Progenitor cell of endocrine pancreas (in vitro differentiated cells): ENCODE measurements at regions not wholly inside any gene's neighbourhood (a gene's known extent, or its start where the extent isn't known, plus 50 kb on each side); places are given as distances from the start of the nearest gene placed in this dataset.

Experiments
- DNase-seq: peaks from one replicate; pipeline ENCODE4 v3.0.0; 2021; ENCODE audit warnings: low spot score; ENCODE audit not compliant: unreplicated experiment
- H3K27ac Mint-ChIP-seq: 2 replicates; pipeline ENCODE4 v1.8.0; 2021; ENCODE audit warnings: mild to moderate bottlenecking, moderate library complexity, mixed read lengths
- H3K27me3 Mint-ChIP-seq: 2 replicates; pipeline ENCODE4 v1.8.0; 2021; ENCODE audit warnings: mixed read lengths
- H3K36me3 Mint-ChIP-seq: 2 replicates; pipeline ENCODE4 v1.8.0; 2022; ENCODE audit warnings: mixed read lengths; ENCODE audit not compliant: insufficient read depth
- H3K4me1 Mint-ChIP-seq: 2 replicates; pipeline ENCODE4 v1.8.0; 2021; ENCODE audit warnings: low read depth, mixed read lengths
- H3K4me3 Mint-ChIP-seq: 2 replicates; pipeline ENCODE4 v1.8.0; 2021; ENCODE audit warnings: low read depth, mild to moderate bottlenecking, moderate library complexity, mixed read lengths
- H3K9me3 Mint-ChIP-seq: 2 replicates; pipeline ENCODE4 v1.8.0; 2021; ENCODE audit warnings: low read depth, mixed read lengths
- TF ChIP-seq, protein P1 (sequence below): fragments of 200-600 bp; sonication (generic); IDR thresholded peaks from one replicate; pipeline ENCODE4 v1.5.0; 2021; ENCODE audit warnings: antibody characterized with exemption, mild to moderate bottlenecking; ENCODE audit not compliant: unreplicated experiment

DNA sequence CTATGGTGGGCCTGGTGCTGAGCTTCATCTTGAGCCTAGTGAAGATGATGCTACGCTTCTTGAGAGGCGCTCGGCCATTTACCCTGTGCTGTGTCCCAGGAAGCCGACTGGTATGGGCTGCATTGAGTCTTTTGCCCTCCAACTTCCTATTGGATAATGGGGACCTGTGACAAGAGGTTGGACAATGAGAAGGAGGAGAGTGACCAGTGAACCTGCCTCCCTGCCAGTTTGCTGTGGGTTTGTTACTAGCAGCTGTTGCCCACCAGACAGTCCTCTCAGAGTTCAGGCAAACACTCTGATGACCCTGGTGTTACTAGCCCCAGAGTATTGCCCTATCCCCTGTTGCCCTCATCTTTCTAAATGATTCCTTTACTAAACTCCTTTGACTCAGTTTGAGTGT lies 99.6 kb upstream of the PFN2 start:
- H3K36me3 Mint-ChIP-seq = no peaks in the 10 kb centered on the region
- TF ChIP-seq, protein P1, sequence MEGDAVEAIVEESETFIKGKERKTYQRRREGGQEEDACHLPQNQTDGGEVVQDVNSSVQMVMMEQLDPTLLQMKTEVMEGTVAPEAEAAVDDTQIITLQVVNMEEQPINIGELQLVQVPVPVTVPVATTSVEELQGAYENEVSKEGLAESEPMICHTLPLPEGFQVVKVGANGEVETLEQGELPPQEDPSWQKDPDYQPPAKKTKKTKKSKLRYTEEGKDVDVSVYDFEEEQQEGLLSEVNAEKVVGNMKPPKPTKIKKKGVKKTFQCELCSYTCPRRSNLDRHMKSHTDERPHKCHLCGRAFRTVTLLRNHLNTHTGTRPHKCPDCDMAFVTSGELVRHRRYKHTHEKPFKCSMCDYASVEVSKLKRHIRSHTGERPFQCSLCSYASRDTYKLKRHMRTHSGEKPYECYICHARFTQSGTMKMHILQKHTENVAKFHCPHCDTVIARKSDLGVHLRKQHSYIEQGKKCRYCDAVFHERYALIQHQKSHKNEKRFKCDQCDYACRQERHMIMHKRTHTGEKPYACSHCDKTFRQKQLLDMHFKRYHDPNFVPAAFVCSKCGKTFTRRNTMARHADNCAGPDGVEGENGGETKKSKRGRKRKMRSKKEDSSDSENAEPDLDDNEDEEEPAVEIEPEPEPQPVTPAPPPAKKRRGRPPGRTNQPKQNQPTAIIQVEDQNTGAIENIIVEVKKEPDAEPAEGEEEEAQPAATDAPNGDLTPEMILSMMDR = no peak
- no peaks in the 10 kb centered on the region for H3K9me3 Mint-ChIP-seq
- peaks cover 36% of the 10 kb centered on the region for H3K27me3 Mint-ChIP-seq
- no peak overlapping the region for H3K4me3 Mint-ChIP-seq
- no peak for DNase-seq
- H3K27ac Mint-ChIP-seq = no peak overlapping the region
- peaks cover 41% of the 10 kb centered on the region for H3K4me1 Mint-ChIP-seq

GRCh38 chr3:150069633-150070032 lies 98.9 kb upstream of the PFN2 start:
- Mint-ChIP-seq H3K27ac (no peak overlapping the region), H3K4me3 (no peak overlapping the region), H3K36me3 (no peaks in the 10 kb centered on the region), H3K9me3 (no peaks in the 10 kb centered on the region), H3K27me3 (peaks cover 36% of the 10 kb centered on the region), H3K4me1 (peaks cover 41% of the 10 kb centered on the region)
- TF ChIP-seq, protein P1 = no peak
- DNase-seq = no peak

DNA sequence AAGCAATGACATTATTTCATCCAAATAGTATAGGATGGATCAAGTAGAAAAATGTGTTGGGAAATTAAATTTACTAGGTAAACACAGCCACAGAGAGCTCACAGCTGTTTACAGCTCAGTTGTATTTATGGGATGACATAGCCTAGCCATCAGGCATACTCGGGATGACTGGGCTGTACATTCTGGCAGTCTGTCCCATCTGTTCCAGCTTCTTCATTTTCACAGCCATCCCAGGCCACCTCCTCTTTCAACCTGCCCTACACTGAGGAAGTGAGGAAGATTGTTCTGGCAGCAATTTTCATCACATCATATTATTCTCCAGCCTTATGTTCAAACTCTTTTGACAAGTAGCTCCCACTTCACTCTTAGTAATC lies 98.4 kb upstream of the PFN2 start:
- no peaks in the 10 kb centered on the region for H3K9me3 Mint-ChIP-seq
- peaks cover 33% of the 10 kb centered on the region for H3K27me3 Mint-ChIP-seq
- H3K4me3 Mint-ChIP-seq = no peak overlapping the region
- H3K27ac Mint-ChIP-seq = no peak overlapping the region
- no peaks in the 10 kb centered on the region for H3K36me3 Mint-ChIP-seq
- TF ChIP-seq, protein P1 = no peak
- DNase-seq = no peak
- peaks cover 41% of the 10 kb centered on the region for H3K4me1 Mint-ChIP-seq

GRCh38 chr3:150068440-150069153 lies 97.9 kb upstream of the PFN2 start:
- H3K4me3 Mint-ChIP-seq = no peak overlapping the region
- H3K4me1 Mint-ChIP-seq = peaks cover 37% of the 10 kb centered on the region
- H3K27me3 Mint-ChIP-seq = peaks cover 32% of the 10 kb centered on the region
- no peaks in the 10 kb centered on the region for H3K36me3 Mint-ChIP-seq
- TF ChIP-seq, protein P1 = no peak
- no peak for DNase-seq
- H3K9me3 Mint-ChIP-seq = no peaks in the 10 kb centered on the region
- H3K27ac Mint-ChIP-seq = no peak overlapping the region

DNA sequence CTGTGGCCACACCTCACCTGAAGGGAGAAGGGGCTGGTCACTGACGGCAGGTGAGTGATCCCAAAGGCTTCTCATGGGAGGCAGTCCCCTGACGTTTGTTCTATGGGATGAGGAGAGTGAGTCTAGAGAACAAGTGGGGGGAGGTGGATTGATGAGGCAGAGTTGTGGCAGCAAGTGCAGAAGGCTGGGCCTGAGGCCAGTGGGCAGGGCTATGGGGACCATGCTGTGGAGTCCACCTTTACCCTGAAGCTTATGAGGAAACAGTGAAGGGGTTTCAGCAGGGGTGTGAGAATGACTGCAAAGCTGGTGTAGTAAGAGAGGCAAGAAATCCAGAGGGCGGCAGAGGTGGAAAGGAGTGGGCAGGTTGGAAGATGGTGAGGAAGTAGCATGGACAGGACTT lies 96.9 kb upstream of the PFN2 start:
- Mint-ChIP-seq H3K36me3 (no peaks in the 10 kb centered on the region), H3K4me3 (no peak overlapping the region), H3K4me1 (peaks cover 28% of the 10 kb centered on the region), H3K27me3 (peaks cover 29% of the 10 kb centered on the region), H3K27ac (no peak overlapping the region), H3K9me3 (no peaks in the 10 kb centered on the region)
- no peak for DNase-seq
- TF ChIP-seq, protein P1 = no peak
